CD4-positive, alpha-beta T cell (primary cell): ENCODE measurements at regions not wholly inside any gene's neighbourhood (a gene's known extent, or its start where the extent isn't known, plus 50 kb on each side); places are given as distances from the start of the nearest gene placed in this dataset.

Experiments used
- ATAC-seq: fragments of 200-7000 bp; cut with Tn5 transposase; one replicate; pipeline ENCODE4 v1.10.0; 2022; ENCODE audit warnings: mild to moderate bottlenecking; ENCODE audit not compliant: poor library complexity
- CTCF ChIA-PET: fragments of 350-600 bp; sonication (Branson Sonifier 250); formaldehyde crosslinking; loops from one replicate; lab custom pipeline; 2021; ENCODE audit warnings: antibody characterized with exemption, inconsistent platforms; lab: Charles Lee
- POLR2A ChIA-PET: fragments of 350-600 bp; sonication (Branson Sonifier 250); formaldehyde crosslinking; loops from one replicate; lab custom pipeline; 2021; ENCODE audit warnings: antibody characterized with exemption, inconsistent platforms; lab: Charles Lee
- DNase-seq, 14 experiments: peaks; one replicate each; pipeline ENCODE4 v3.0.0-alpha.2; 2013 to 2020; ENCODE audit warnings: mixed read lengths in 2 of 14
- H3K27ac ChIP-seq, 2 donors: one replicate each; pipeline versions ENCODE4 v1.5.1 to v1.7.0; 2013; ENCODE audit warnings: low read length in 2 of 2, low read depth in 1 of 2, mild to moderate bottlenecking in 1 of 2
- H3K27me3 ChIP-seq, 2 experiments: 1 replicate in 1 of 2; 2 replicates in 1 of 2; pipeline versions ENCODE4 v1.6.1 to v1.7.0; 2013; ENCODE audit warnings: low read length in 2 of 2, control low read depth in 1 of 2, mild to moderate bottlenecking in 1 of 2, moderate library complexity in 1 of 2; ENCODE audit not compliant: insufficient read depth in 2 of 2, control insufficient read depth in 1 of 2
- H3K36me3 ChIP-seq: one replicate; pipeline ENCODE4 v1.6.1; 2013; ENCODE audit warnings: low read length, control low read depth; ENCODE audit not compliant: insufficient read depth
- H3K4me1 ChIP-seq: one replicate; pipeline ENCODE4 v1.6.1; 2013; ENCODE audit warnings: low read length, control low read depth; ENCODE audit not compliant: insufficient read depth
- H3K4me3 ChIP-seq: one replicate; pipeline ENCODE4 v1.5.1; 2013; ENCODE audit warnings: mild to moderate bottlenecking, low read length, moderate library complexity
- H3K9me3 ChIP-seq, 2 experiments: 1 replicate in 1 of 2; 2 replicates in 1 of 2; pipeline versions ENCODE4 v1.6.1 to v1.7.0; 2013; ENCODE audit warnings: low read length in 2 of 2, mild to moderate bottlenecking in 2 of 2, control low read depth in 1 of 2, moderate library complexity in 1 of 2; ENCODE audit not compliant: control insufficient read depth in 1 of 2, insufficient read depth in 1 of 2
- H3K27ac Mint-ChIP-seq: one replicate; pipeline ENCODE4 v1.8.0; 2020; ENCODE audit warnings: mixed read lengths
- H3K27me3 Mint-ChIP-seq: one replicate; pipeline ENCODE4 v1.8.0; 2021; ENCODE audit warnings: mixed read lengths
- H3K36me3 Mint-ChIP-seq: one replicate; pipeline ENCODE4 v1.8.0; 2021; ENCODE audit warnings: low read depth, mixed read lengths
- H3K4me1 Mint-ChIP-seq: one replicate; pipeline ENCODE4 v1.8.0; 2021; ENCODE audit warnings: low read depth, mixed read lengths
- H3K4me3 Mint-ChIP-seq: one replicate; pipeline ENCODE4 v1.8.0; 2020; ENCODE audit warnings: mild to moderate bottlenecking, mixed read lengths
- H3K9me3 Mint-ChIP-seq: one replicate; pipeline ENCODE4 v1.8.0; 2020; ENCODE audit warnings: mixed read lengths
- intact Hi-C, 2 experiments: fragments of 100-400 bp; cut with DNase I in 1 of 2; cut with micrococcal nuclease in 1 of 2; formaldehyde crosslinking; loops; one replicate each; pipeline versions ENCODE4 v1.15.1 to v1.9.0; 2023 to 2025; cut with DNase I, micrococcal nuclease
- TF ChIP-seq, protein P1 (sequence below): fragments of 200-600 bp; IDR thresholded peaks from one replicate; pipeline ENCODE4 v1.8.0; 2022; ENCODE audit warnings: antibody characterized with exemption, mild to moderate bottlenecking

DNA sequence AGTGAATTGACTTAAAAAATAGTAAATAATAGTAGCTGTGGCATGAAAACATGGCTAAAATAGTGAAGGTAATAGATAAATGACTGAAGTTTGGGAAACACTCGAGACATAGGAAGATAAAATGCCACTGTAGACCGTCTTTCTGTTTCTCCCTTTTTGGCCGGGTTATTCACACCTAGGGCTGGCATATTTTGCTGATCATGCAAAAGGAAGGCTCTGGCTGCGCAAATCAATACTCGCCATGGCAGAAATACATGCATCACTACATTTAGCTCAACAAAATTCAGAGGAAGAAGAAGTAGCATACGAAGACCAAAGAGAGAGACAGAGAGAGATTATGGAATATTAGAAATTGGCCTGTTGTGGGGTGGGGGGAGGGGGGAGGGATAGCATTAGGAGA, 242.2 kb upstream of the KBTBD8 start:
- Mint-ChIP-seq H3K27me3 (no peaks in the 10 kb centered on the region), H3K4me1 (no peaks in the 10 kb centered on the region), H3K4me3 (no peak overlapping the region), H3K9me3 (no peaks in the 10 kb centered on the region), H3K27ac (no peak overlapping the region), H3K36me3 (no peaks in the 10 kb centered on the region)
- Histone ChIP-seq H3K36me3 (no peaks in the 10 kb centered on the region), H3K27me3 (no peaks in the 10 kb centered on the region), H3K27ac (no peak overlapping the region), H3K4me3 (no peak overlapping the region), H3K9me3 (no peaks in the 10 kb centered on the region), H3K4me1 (no peaks in the 10 kb centered on the region)
- TF ChIP-seq, protein P1, sequence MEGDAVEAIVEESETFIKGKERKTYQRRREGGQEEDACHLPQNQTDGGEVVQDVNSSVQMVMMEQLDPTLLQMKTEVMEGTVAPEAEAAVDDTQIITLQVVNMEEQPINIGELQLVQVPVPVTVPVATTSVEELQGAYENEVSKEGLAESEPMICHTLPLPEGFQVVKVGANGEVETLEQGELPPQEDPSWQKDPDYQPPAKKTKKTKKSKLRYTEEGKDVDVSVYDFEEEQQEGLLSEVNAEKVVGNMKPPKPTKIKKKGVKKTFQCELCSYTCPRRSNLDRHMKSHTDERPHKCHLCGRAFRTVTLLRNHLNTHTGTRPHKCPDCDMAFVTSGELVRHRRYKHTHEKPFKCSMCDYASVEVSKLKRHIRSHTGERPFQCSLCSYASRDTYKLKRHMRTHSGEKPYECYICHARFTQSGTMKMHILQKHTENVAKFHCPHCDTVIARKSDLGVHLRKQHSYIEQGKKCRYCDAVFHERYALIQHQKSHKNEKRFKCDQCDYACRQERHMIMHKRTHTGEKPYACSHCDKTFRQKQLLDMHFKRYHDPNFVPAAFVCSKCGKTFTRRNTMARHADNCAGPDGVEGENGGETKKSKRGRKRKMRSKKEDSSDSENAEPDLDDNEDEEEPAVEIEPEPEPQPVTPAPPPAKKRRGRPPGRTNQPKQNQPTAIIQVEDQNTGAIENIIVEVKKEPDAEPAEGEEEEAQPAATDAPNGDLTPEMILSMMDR: no peak
- no peak for ATAC-seq
- intact Hi-C loops: no loop called here
- ChIA-PET CTCF (no interaction called here), POLR2A (no interaction called here)
- no peak for DNase-seq

DNA sequence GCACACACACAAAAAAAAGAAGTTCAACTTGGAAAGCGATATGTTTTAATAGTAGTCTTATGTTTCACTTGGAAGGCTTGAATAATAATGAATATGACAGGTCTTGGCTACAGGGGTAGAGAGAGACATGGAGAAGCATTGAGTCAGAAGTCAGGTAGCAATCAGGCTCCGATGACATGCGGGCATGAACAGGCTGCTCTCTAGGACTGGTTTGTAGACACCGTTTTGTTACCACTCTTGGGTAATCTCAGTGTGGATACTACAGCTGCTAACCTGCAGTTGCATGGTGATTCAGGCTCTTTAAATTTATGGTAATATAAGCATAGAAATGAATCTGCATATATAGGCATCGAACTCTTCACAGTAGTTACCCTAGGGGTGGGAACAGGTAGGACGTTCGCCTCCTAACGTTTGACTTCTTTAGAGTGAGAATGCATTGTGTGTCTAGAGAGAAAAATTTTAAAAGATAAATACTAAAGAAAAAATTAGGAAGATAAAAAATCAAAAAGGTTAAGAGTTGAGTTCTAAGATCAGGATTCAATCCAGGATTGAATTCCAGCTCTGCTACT, 241.6 kb upstream of the KBTBD8 start:
- DNase-seq: no peak
- ChIA-PET POLR2A (no interaction called here), CTCF (no interaction called here)
- Mint-ChIP-seq H3K27ac (no peak overlapping the region), H3K4me1 (no peaks in the 10 kb centered on the region), H3K27me3 (no peaks in the 10 kb centered on the region), H3K9me3 (no peaks in the 10 kb centered on the region), H3K36me3 (no peaks in the 10 kb centered on the region), H3K4me3 (no peak overlapping the region)
- TF ChIP-seq, protein P1: no peak
- no peaks in the 10 kb centered on the region for H3K27me3 ChIP-seq
- no peak overlapping the region for H3K27ac ChIP-seq
- H3K36me3 ChIP-seq: no peaks in the 10 kb centered on the region
- ATAC-seq: no peak
- no peaks in the 10 kb centered on the region for H3K4me1 ChIP-seq
- H3K4me3 ChIP-seq: no peak overlapping the region
- H3K9me3 ChIP-seq: no peaks in the 10 kb centered on the region
- intact Hi-C loops: no loop called here

DNA sequence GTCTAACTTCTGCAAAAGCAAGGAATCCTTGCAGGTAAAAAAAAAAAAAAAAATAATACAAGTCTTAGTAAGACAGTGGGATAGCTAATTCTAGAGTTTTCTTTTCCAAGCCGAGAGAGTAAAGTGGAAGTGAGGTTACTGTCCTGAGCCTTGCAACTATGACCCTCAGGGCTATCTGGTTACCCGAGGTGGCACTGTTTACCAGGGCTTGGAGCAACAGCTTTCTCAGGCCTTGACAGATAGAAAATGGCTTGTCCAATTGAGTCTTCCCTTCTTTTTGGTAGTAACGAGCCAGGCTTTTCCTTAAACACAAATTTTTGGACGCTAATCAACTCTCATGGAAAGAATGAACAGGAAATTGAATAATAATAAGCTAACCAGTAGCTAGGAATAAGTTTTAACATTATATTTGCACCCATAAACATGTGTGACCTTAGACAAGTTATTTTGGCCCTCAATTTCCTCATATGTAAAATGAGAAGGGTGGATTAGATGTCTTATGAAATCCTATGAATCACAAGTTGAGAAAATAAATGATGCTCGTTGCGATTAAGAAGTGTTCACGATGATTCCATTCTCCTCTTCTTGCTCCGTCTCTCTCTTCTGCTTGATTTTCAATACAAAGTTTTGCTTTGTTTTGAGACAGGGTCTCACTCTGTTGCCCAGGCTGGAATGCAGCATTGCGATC, 236.9 kb upstream of the KBTBD8 start:
- POLR2A ChIA-PET: no interaction called here
- Histone ChIP-seq H3K9me3 (peaks cover 0 to 3% of the 10 kb centered on the region in 2 experiments), H3K27ac (no peak overlapping the region), H3K4me3 (no peak overlapping the region), H3K4me1 (no peaks in the 10 kb centered on the region), H3K36me3 (no peaks in the 10 kb centered on the region), H3K27me3 (no peaks in the 10 kb centered on the region)
- TF ChIP-seq, protein P1: no peak
- DNase-seq: no peak
- ATAC-seq: no peak
- Mint-ChIP-seq H3K4me1 (no peaks in the 10 kb centered on the region), H3K27me3 (no peaks in the 10 kb centered on the region), H3K27ac (no peak overlapping the region), H3K9me3 (peaks cover 9% of the 10 kb centered on the region), H3K36me3 (no peaks in the 10 kb centered on the region), H3K4me3 (no peak overlapping the region)
- intact Hi-C loops: no loop called here
- CTCF ChIA-PET: no interaction called here
